Karpas-422 (cell line): ENCODE measurements at regions not wholly inside any gene's neighbourhood (a gene's known extent, or its start where the extent isn't known, plus 50 kb on each side); places are given as distances from the start of the nearest gene placed in this dataset.
A peak's percentile ranks its signal among the peaks of the same experiment; 100 is the strongest.
"Not testable (repeated sequence)": the region's sequence is repeated elsewhere in the genome, so short reads cannot be mapped to it uniquely, and the experiment has no call there.

Experiments used
- DNase-seq: peaks from one replicate; pipeline ENCODE4 v3.0.0-alpha.2; 2015
- H2AFZ ChIP-seq: fragments of 200-600 bp; sonication (generic); 2 replicates; pipeline ENCODE4 v1.6.1; 2014; ENCODE audit warnings: antibody characterized with exemption, low read length, mixed read lengths
- H3K27ac ChIP-seq: fragments of 200-600 bp; sonication (generic); 2 replicates; pipeline ENCODE4 v1.5.1; 2014; ENCODE audit warnings: mild to moderate bottlenecking, low read length, moderate library complexity
- H3K27me3 ChIP-seq: fragments of 200-600 bp; sonication (generic); 2 replicates; pipeline ENCODE4 v1.6.1; 2014; ENCODE audit warnings: low read length, mixed read lengths
- H3K36me3 ChIP-seq: fragments of 200-600 bp; sonication (generic); 2 replicates; pipeline ENCODE4 v1.6.1; 2014; ENCODE audit warnings: low read length, mixed read lengths; ENCODE audit not compliant: insufficient read depth
- H3K4me1 ChIP-seq: fragments of 200-600 bp; sonication (generic); 2 replicates; pipeline ENCODE4 v1.6.1; 2014; ENCODE audit warnings: mild to moderate bottlenecking, low read length, mixed read lengths
- H3K4me2 ChIP-seq: fragments of 200-600 bp; sonication (generic); 2 replicates; pipeline ENCODE4 v1.6.1; 2014; ENCODE audit warnings: low read length, low read depth, mild to moderate bottlenecking; ENCODE audit not compliant: poor library complexity, severe bottlenecking
- H3K4me3 ChIP-seq: fragments of 200-600 bp; sonication (generic); 2 replicates; pipeline ENCODE4 v1.5.1; 2014; ENCODE audit warnings: mild to moderate bottlenecking, antibody characterized with exemption, low read length, mixed read lengths
- H3K79me2 ChIP-seq: fragments of 200-600 bp; sonication (generic); 2 replicates; pipeline ENCODE4 v1.6.1; 2014; ENCODE audit warnings: mild to moderate bottlenecking, low read length, mixed read lengths
- H3K9ac ChIP-seq: fragments of 200-600 bp; sonication (generic); 2 replicates; pipeline ENCODE4 v1.6.0; 2014; ENCODE audit warnings: low read length
- H3K9me2 ChIP-seq: fragments of 200-600 bp; sonication (generic), shearing (Covaris generic); replicated peaks from 2 replicates; pipeline ENCODE4 v1.6.0; 2014; ENCODE audit warnings: mild to moderate bottlenecking, low read length, moderate library complexity; ENCODE audit not compliant: insufficient read depth
- H3K9me3 ChIP-seq: fragments of 300-700, 200-600 bp; sonication (generic); 2 replicates; pipeline ENCODE4 v1.6.1; 2014; ENCODE audit warnings: low read length, mixed read lengths
- H4K20me1 ChIP-seq: fragments of 200-600 bp; sonication (generic); 2 replicates; pipeline ENCODE4 v1.6.1; 2014; ENCODE audit warnings: mild to moderate bottlenecking, antibody characterized with exemption, low read length, low read depth; ENCODE audit not compliant: insufficient read depth

DNA sequence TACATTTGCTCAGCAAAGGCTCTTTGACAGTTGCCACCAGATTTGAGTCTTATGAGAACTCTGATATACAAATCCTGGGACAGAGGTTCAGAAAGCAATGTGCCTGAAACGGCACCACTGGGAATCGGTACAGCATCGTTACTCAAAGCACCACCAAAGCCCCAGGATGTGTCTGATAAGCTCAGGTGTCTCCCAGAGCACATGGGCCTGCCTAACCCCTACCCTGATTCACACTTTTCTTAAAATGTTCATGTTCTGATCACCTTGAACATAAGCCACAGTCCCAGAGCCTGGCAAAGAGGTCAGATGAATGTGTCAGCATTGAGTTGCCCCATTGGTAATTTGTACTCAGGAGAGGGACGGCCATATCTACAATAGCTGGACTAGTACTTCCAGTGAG is 545.8 kb upstream of the AUTS2 start:
- no peak for DNase-seq
- Histone ChIP-seq H3K9me3 (no peaks in the 10 kb centered on the region), H3K79me2 (no peaks in the 10 kb centered on the region), H3K27me3 (no peaks in the 10 kb centered on the region), H3K9me2 (no peaks in the 10 kb centered on the region), H2AFZ (no peak overlapping the region), H3K4me2 (no peak overlapping the region), H3K27ac (no peak overlapping the region), H3K4me3 (no peak overlapping the region), H3K4me1 (peaks cover 7% of the 10 kb centered on the region), H3K36me3 (no peaks in the 10 kb centered on the region), H3K9ac (no peak overlapping the region), H4K20me1 (no peaks in the 10 kb centered on the region)

DNA sequence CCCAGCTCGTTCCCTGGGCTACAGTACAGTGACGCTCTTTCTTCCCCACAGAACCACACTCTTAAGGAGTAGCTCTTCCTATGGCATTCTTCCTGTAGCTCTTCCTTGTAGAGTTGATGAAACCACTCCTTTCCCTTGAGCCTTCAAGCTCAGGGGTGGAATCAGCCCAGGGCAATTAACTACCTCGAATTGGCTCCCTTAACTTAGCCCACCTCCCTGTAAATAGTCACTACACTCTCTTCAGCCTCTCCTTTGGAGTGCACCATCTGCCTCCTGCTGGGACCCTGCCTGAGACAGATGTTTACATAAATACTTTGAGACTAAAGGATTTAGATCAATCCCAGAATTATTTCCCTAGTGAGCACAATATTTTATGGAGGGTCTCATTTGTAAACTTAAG is 537.8 kb upstream of the AUTS2 start:
- no peak overlapping the region for H2AFZ ChIP-seq
- H3K9me2 ChIP-seq: no peaks in the 10 kb centered on the region
- no peaks in the 10 kb centered on the region for H3K79me2 ChIP-seq
- H3K4me3 ChIP-seq: no peak overlapping the region
- no peak overlapping the region for H3K9ac ChIP-seq
- DNase-seq: no peak
- H4K20me1 ChIP-seq: no peaks in the 10 kb centered on the region
- no peaks in the 10 kb centered on the region for H3K9me3 ChIP-seq
- H3K4me1 ChIP-seq: peaks cover 9% of the 10 kb centered on the region
- H3K36me3 ChIP-seq: no peaks in the 10 kb centered on the region
- H3K4me2 ChIP-seq: no peak overlapping the region
- no peaks in the 10 kb centered on the region for H3K27me3 ChIP-seq
- H3K27ac ChIP-seq: no peak overlapping the region

DNA sequence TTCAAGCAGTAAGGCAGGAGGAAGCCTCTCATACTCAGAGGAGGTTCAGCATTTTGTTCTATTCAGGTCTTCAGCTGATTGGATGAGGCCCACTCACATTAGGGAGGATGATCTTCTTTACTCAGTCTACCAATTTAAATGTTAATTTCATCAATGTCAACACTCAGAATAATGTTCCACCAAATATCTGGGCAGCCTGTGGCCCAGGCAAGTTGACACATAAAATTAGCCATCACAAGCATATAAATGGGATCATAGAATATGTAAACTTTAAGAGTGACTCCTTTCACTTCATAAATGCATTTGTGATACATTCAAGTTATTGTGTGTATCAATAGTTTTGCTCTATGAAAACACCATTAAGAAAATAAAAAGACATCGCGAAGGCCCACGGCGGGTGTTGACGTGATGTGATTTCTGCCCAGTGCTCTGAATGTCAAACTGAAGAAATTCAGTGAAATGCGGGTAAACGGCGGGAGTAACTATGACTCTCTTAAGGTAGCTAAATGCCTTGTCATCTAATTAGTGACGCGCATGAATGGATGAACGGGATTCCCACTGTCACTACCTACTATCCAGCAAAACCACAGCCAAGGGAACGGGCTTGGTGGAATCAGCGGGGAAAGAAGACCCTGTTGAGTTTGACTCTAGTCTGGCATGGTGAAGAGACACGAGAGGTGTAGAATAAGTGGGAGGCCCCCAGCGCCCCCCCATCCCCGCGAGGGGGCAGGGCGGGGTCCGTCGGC is 536.1 kb upstream of the AUTS2 start:
- Histone ChIP-seq H3K79me2 (no peaks in the 10 kb centered on the region), H3K4me2 (no peak overlapping the region), H3K4me1 (peaks cover 9% of the 10 kb centered on the region), H3K27me3 (no peaks in the 10 kb centered on the region), H3K9me2 (no peaks in the 10 kb centered on the region), H3K4me3 (no peak overlapping the region), H3K36me3 (no peaks in the 10 kb centered on the region; the same call in 1 of the 2 replicates), H3K9me3 (no peaks in the 10 kb centered on the region), H4K20me1 (no peaks in the 10 kb centered on the region), H3K9ac (no peak overlapping the region), H3K27ac (no peak overlapping the region), H2AFZ (no peak overlapping the region)
- no peak for DNase-seq

DNA sequence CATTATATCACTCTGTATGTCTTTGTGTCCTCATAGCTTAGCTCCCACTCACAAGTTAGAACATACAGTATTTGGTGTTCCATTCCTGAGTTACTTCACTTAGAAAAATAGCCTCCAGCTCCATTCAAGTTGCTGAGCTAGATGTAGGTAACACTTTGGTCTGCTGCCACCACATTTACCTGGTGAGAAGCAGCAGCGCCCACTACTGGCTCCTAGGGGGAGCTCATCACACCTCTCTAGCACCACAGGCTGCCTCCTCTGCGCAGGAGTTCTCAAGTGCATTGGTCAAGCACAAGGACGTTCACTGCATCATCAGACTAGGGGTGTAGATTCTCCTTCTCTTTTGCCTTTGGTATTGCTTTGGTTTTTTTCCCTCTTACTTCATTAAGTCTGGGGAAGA is 530.9 kb upstream of the AUTS2 start:
- Histone ChIP-seq H3K4me2 (no peak overlapping the region), H3K4me3 (no peak overlapping the region), H3K27me3 (no peaks in the 10 kb centered on the region), H3K27ac (no peak overlapping the region), H3K9me2 (no peaks in the 10 kb centered on the region), H3K36me3 (no peaks in the 10 kb centered on the region; the same call in 1 of the 2 replicates), H2AFZ (no peak overlapping the region), H3K9me3 (no peaks in the 10 kb centered on the region), H4K20me1 (no peaks in the 10 kb centered on the region), H3K9ac (no peak overlapping the region), H3K79me2 (no peaks in the 10 kb centered on the region), H3K4me1 (0 out of 2 replicates have a peak, but pooled peaks cover 3% of the 10 kb centered on the region)
- peak; percentile 87 for DNase-seq

DNA sequence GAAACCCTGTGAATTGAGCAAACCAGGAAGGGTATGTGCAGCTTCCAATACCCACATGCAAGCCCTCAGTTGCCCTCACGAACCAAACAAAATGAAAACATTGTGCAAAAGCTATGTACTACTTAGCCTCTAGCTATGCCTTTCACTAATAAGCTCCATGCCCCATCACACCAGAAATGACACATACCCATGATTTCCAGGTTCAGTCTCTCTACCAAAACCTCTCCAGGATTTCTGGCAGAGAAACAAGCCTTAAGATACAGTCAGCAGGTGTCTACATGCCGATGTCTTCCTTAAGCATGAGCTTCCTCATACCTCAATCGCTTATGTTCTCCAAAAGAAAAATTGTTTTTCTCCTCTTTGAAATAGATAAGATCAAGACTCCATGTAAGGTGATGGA is 527.8 kb upstream of the AUTS2 start:
- H3K4me1 ChIP-seq: peaks cover 16% of the 10 kb centered on the region
- DNase-seq: no peak
- no peak overlapping the region for H3K27ac ChIP-seq
- H2AFZ ChIP-seq: no peak overlapping the region
- H3K79me2 ChIP-seq: no peaks in the 10 kb centered on the region
- no peaks in the 10 kb centered on the region; the same call in 1 of the 2 replicates for H3K36me3 ChIP-seq
- no peak overlapping the region for H3K9ac ChIP-seq
- H4K20me1 ChIP-seq: no peaks in the 10 kb centered on the region
- no peaks in the 10 kb centered on the region for H3K27me3 ChIP-seq
- no peaks in the 10 kb centered on the region for H3K9me3 ChIP-seq
- no peak overlapping the region for H3K4me3 ChIP-seq
- H3K4me2 ChIP-seq: no peak overlapping the region
- H3K9me2 ChIP-seq: no peaks in the 10 kb centered on the region

DNA sequence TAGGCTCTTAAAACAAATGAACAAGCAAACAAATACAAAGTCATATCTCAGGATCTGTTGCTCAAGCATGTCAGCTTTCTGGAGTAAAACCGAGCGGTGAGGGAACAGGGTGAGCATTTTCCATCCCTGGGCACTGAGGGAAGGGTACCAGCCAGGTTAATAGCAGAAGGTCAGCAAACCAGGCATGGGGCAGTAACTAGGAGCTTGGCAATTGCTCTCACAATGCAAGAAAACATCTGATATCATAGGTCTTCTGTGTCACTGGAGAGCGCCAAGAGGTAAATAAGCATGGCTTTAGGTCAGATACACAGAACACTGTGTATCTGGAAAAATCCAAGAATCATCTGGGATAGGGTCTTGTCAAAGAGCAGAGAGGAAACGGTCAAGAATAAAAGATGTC is 521.7 kb upstream of the AUTS2 start:
- Histone ChIP-seq H3K9me3 (no peaks in the 10 kb centered on the region), H3K4me3 (no peak overlapping the region), H4K20me1 (no peaks in the 10 kb centered on the region), H3K9me2 (no peaks in the 10 kb centered on the region), H3K4me1 (peaks cover 23% of the 10 kb centered on the region), H3K36me3 (no peaks in the 10 kb centered on the region), H3K9ac (no peak overlapping the region), H3K27me3 (no peaks in the 10 kb centered on the region), H2AFZ (no peak overlapping the region), H3K4me2 (no peak overlapping the region), H3K79me2 (no peaks in the 10 kb centered on the region), H3K27ac (no peak overlapping the region)
- DNase-seq: no peak

DNA sequence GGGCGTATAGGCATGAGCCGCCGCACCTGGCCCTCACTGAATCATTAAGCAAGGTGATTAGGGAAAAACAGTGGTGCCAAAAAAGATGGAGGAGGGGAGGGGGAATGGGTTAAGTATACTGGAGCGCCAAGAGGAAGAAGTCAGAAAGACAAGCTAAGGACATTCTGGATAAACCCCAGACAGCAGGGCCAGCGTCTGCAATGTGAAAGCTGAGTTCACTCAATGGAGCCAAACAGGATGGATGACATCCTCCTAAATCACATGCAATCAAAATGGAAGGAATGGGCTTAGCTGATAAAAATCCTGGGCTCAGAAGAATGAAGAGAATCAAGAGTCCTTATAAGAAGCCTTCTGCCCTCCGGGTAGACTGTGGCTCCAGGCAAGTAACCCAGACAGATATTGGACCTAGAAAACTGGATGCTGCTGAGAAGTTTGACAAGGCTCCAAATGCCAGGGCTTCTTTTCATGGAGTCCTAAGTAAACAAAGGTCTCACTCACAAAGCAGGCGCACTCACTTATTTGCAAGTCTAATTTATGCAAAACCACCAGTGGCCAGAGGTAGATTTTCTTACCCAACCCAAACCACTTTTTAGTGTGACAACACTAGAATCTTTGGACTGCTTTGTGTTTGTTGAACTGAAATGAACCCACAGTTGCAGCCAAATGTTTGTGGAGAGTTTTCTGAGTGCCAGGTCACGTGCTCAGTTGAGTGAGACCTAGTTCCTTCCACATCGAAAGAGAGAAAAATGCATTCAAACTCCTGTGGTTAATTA is 519.1 kb upstream of the AUTS2 start:
- Histone ChIP-seq H3K27me3 (no peaks in the 10 kb centered on the region), H4K20me1 (no peaks in the 10 kb centered on the region), H2AFZ (no peak overlapping the region), H3K9me3 (no peaks in the 10 kb centered on the region), H3K9ac (no peak overlapping the region), H3K4me1 (peaks cover 19% of the 10 kb centered on the region), H3K27ac (no peak overlapping the region), H3K9me2 (no peaks in the 10 kb centered on the region), H3K79me2 (no peaks in the 10 kb centered on the region), H3K4me3 (no peak overlapping the region), H3K36me3 (no peaks in the 10 kb centered on the region), H3K4me2 (no peak overlapping the region)
- DNase-seq: no peak

DNA sequence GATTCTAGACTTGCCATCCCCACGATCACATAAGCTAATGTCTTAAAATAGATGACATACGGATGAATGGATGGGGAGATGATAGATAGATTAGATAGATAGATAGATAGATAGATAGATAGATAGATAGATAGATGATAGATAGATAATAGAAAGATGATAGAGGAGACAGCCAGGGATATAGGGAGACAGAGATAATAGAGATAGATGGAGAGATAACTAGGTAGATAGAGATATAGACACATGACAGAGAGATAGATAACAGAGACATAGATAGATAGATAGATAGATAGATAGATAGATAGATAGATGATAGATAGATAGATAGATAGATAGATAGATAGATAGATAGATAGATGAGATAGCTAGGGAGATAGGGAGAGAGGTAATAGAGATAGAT is 511.0 kb upstream of the AUTS2 start:
- H3K36me3 ChIP-seq, H3K27ac ChIP-seq, H2AFZ ChIP-seq, H4K20me1 ChIP-seq, H3K9ac ChIP-seq, DNase-seq, H3K27me3 ChIP-seq, H3K9me3 ChIP-seq, H3K4me3 ChIP-seq, H3K9me2 ChIP-seq, H3K4me2 ChIP-seq, H3K79me2 ChIP-seq: not testable (repeated sequence)
- peaks cover 23% of the 10 kb centered on the region for H3K4me1 ChIP-seq
